ENCODE measurements at regions not wholly inside any gene's neighbourhood (a gene's known extent, or its start where the extent isn't known, plus 50 kb on each side); places are given as distances from the start of the nearest gene placed in this dataset.

- ChIA-PET CTCF (no interaction called here), POLR2A (no interaction called here)
- no TSS peak for BruUV-seq (replicated peaks)
- H3K27me3 ChIP-seq (replicated peaks; ENCODE audit: control insufficient read depth, insufficient read depth, low read length) = no peaks in the 10 kb centered on the region
- H3K27me3 Mint-ChIP-seq (ENCODE audit: insufficient read depth, unreplicated experiment) = peaks cover 7% of the 10 kb centered on the region
- no peak overlapping the region for H3K4me3 Mint-ChIP-seq (ENCODE audit: unreplicated experiment)
- no peak overlapping the region for H3K27ac Mint-ChIP-seq (ENCODE audit: unreplicated experiment)
- H3K9me3 Mint-ChIP-seq (ENCODE audit: unreplicated experiment) = peaks cover 17% of the 10 kb centered on the region
- TF ChIP-seq CTCF (IDR thresholded peaks at IDR 0.05; ENCODE audit: insufficient read depth in 1 of 2, low read depth in 1 of 2, low read length in 1 of 2, severe bottlenecking in 1 of 2, unreplicated experiment in 1 of 2) = no peak
- no peak for DNase-seq
- H3K36me3 Mint-ChIP-seq (ENCODE audit: insufficient read depth, unreplicated experiment) = no peaks in the 10 kb centered on the region
- intact Hi-C loops (cut with micrococcal nuclease; ENCODE audit: unreplicated experiment) = no loop called here
- H3K9me3 ChIP-seq = no peaks in the 10 kb centered on the region; the same call in 1 of the 2 replicates
- H3K4me3 ChIP-seq (ENCODE audit: low read depth, low read length) = no peak overlapping the region
- H3K4me1 Mint-ChIP-seq (ENCODE audit: low read depth, unreplicated experiment) = peaks cover 5% of the 10 kb centered on the region
- no peaks in the 10 kb centered on the region for H3K36me3 ChIP-seq (ENCODE audit: control insufficient read depth, insufficient read depth, low read length)
- no peaks in the 10 kb centered on the region; the same call in 1 of the 2 replicates for H3K4me1 ChIP-seq
These were observed 139.5 kb upstream of the PRNP start for GRCh38 chr20:4546786-4547185.

DNA sequence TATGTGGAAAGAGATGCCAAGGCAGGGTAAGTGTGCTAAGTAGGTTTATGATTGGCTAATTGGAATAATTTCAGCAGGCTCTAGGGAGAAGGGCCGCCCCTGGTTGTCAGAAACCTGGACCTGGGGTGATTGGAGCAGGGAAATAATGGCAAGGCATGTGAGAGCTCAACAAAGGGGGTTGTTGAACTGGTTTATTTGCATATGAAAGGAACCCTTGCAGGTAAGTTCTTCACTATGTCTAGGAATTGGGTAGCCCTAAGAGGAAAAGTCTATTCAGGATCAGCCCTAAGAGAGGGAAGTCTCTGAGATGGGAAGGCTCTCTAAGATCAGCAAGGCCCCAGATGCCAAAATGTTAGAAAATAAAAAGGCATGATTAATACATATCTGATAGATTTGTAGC is 139.9 kb upstream of the PRNP start:
- Mint-ChIP-seq H3K36me3 (ENCODE audit: insufficient read depth, unreplicated experiment) (no peaks in the 10 kb centered on the region), H3K9me3 (ENCODE audit: unreplicated experiment) (peaks cover 17% of the 10 kb centered on the region), H3K4me1 (ENCODE audit: low read depth, unreplicated experiment) (peaks cover 5% of the 10 kb centered on the region), H3K27me3 (ENCODE audit: insufficient read depth, unreplicated experiment) (peaks cover 7% of the 10 kb centered on the region), H3K27ac (ENCODE audit: unreplicated experiment) (no peak overlapping the region), H3K4me3 (ENCODE audit: unreplicated experiment) (no peak overlapping the region)
- no peaks in the 10 kb centered on the region for H3K36me3 ChIP-seq (ENCODE audit: control insufficient read depth, insufficient read depth, low read length)
- DNase-seq = no peak
- no peaks in the 10 kb centered on the region for H3K27me3 ChIP-seq (replicated peaks; ENCODE audit: control insufficient read depth, insufficient read depth, low read length)
- H3K4me1 ChIP-seq = no peaks in the 10 kb centered on the region; the same call in 1 of the 2 replicates
- ChIA-PET CTCF (no interaction called here), POLR2A (no interaction called here)
- no peaks in the 10 kb centered on the region; the same call in 1 of the 2 replicates for H3K9me3 ChIP-seq
- H3K4me3 ChIP-seq (ENCODE audit: low read depth, low read length) = no peak overlapping the region
- intact Hi-C loops (cut with micrococcal nuclease; ENCODE audit: unreplicated experiment) = no loop called here
- TF ChIP-seq CTCF (IDR thresholded peaks at IDR 0.05; ENCODE audit: insufficient read depth in 1 of 2, low read depth in 1 of 2, low read length in 1 of 2, severe bottlenecking in 1 of 2, unreplicated experiment in 1 of 2) = no peak
- BruUV-seq (replicated peaks) = no TSS peak

- peaks cover 7% of the 10 kb centered on the region for H3K27me3 Mint-ChIP-seq (ENCODE audit: insufficient read depth, unreplicated experiment)
- H3K27ac Mint-ChIP-seq (ENCODE audit: unreplicated experiment) = no peak overlapping the region
- H3K36me3 ChIP-seq (ENCODE audit: control insufficient read depth, insufficient read depth, low read length) = no peaks in the 10 kb centered on the region
- H3K9me3 Mint-ChIP-seq (ENCODE audit: unreplicated experiment) = peaks cover 16% of the 10 kb centered on the region
- H3K4me1 ChIP-seq = no peaks in the 10 kb centered on the region; the same call in 1 of the 2 replicates
- CTCF ChIA-PET = no interaction called here
- BruUV-seq (replicated peaks) = no TSS peak
- POLR2A ChIA-PET = no interaction called here
- TF ChIP-seq CTCF (IDR thresholded peaks at IDR 0.05; ENCODE audit: insufficient read depth in 1 of 2, low read depth in 1 of 2, low read length in 1 of 2, severe bottlenecking in 1 of 2, unreplicated experiment in 1 of 2) = no peak
- H3K27me3 ChIP-seq (replicated peaks; ENCODE audit: control insufficient read depth, insufficient read depth, low read length) = no peaks in the 10 kb centered on the region
- no peak overlapping the region for H3K4me3 Mint-ChIP-seq (ENCODE audit: unreplicated experiment)
- no peaks in the 10 kb centered on the region for H3K36me3 Mint-ChIP-seq (ENCODE audit: insufficient read depth, unreplicated experiment)
- intact Hi-C loops (cut with micrococcal nuclease; ENCODE audit: unreplicated experiment) = no loop called here
- H3K9me3 ChIP-seq = no peaks in the 10 kb centered on the region; the same call in 1 of the 2 replicates
- no peak overlapping the region for H3K4me3 ChIP-seq (ENCODE audit: low read depth, low read length)
- peaks cover 5% of the 10 kb centered on the region for H3K4me1 Mint-ChIP-seq (ENCODE audit: low read depth, unreplicated experiment)
- DNase-seq = no peak
These were observed 140.7 kb upstream of the PRNP start for GRCh38 chr20:4545526-4545925.

All from Caco-2 (cell line).